Gastrocnemius medialis (tissue), 4 donors: ENCODE measurements at regions not wholly inside any gene's neighbourhood (a gene's known extent, or its start where the extent isn't known, plus 50 kb on each side); places are given as distances from the start of the nearest gene placed in this dataset.

ENCODE experiments used
- POLR2A ChIP-seq, 2 donors: fragments of 450-650 bp; IDR thresholded peaks; one replicate each; pipeline ENCODE4 v1.6.1; 2017; ENCODE audit warnings: antibody characterized with exemption in 2 of 2, mild to moderate bottlenecking in 2 of 2, moderate library complexity in 2 of 2
- TF ChIP-seq, protein P1 (sequence below), 5 experiments: fragments of 450-650 bp in 3 of 5; fragments of 200-600 bp in 2 of 5; sonication (generic) in 2 of 5; IDR thresholded peaks in 4 of 5; conservative IDR thresholded peaks in 1 of 5; 1 replicate in 4 of 5; 2 replicates in 1 of 5; pipeline ENCODE4 v1.5.1; 2016 to 2019; ENCODE audit warnings: antibody characterized with exemption in 5 of 5, mild to moderate bottlenecking in 3 of 5, moderate library complexity in 3 of 5

DNA sequence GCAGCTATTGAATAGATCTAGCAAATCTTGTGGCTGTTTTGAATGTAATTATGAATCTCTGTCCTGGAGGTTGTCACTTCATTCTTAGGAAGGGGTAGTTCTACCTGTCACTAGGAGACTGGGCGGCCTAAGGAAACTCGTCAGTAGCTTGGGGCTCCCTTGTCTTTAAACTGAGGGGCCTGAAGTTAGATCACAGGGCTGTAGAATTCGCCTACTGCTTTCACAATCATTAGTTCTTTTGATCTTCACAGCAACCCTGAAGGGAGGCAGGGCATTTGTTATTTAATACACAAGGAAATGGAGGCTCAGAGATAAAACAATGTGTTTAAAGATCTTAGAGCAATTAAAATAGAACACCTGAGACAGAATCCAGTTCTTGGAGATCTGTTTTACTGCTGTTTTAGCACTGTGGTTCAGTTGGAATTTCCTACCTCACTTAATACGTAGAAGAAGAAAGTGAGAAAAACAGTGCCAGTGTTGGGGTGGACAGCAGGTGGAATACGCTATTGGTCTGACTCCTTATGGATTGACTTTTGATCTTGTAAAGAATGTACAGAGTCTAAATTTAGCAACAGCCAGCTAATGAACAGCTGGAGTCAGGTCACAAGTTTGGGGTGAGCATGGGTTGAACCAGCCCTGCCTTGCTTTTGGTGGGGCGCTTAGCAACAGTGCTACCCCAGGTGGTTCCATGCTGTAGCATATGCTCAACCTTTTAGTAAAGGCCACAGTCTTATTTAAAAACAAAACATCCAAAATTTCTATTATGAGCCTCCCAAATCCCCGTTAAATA is 71.4 kb upstream of the BHLHE40 start:
- TF ChIP-seq, protein P1, sequence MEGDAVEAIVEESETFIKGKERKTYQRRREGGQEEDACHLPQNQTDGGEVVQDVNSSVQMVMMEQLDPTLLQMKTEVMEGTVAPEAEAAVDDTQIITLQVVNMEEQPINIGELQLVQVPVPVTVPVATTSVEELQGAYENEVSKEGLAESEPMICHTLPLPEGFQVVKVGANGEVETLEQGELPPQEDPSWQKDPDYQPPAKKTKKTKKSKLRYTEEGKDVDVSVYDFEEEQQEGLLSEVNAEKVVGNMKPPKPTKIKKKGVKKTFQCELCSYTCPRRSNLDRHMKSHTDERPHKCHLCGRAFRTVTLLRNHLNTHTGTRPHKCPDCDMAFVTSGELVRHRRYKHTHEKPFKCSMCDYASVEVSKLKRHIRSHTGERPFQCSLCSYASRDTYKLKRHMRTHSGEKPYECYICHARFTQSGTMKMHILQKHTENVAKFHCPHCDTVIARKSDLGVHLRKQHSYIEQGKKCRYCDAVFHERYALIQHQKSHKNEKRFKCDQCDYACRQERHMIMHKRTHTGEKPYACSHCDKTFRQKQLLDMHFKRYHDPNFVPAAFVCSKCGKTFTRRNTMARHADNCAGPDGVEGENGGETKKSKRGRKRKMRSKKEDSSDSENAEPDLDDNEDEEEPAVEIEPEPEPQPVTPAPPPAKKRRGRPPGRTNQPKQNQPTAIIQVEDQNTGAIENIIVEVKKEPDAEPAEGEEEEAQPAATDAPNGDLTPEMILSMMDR (IDR thresholded peaks at IDR 0.05 in 4 of 5, conservative IDR thresholded peaks at IDR 0.05 in 1 of 5) = no peak
- no peak for TF ChIP-seq POLR2A (IDR thresholded peaks at IDR 0.05)
